GM12875 (cell line): ENCODE measurements at regions not wholly inside any gene's neighbourhood (a gene's known extent, or its start where the extent isn't known, plus 50 kb on each side); places are given as distances from the start of the nearest gene placed in this dataset.

ENCODE experiments used
- H3K4me3 ChIP-seq: one replicate; pipeline ENCODE4 v1.5.1; 2011; ENCODE audit warnings: low read depth, low read length, control low read depth
- TF ChIP-seq, protein P1 (sequence below): IDR thresholded peaks from 2 replicates; pipeline ENCODE4 v1.5.1; 2011; ENCODE audit warnings: low read depth, mild to moderate bottlenecking, control low read depth, inconsistent platforms, low read length, moderate library complexity, borderline replicate concordance; ENCODE audit not compliant: insufficient read depth

DNA sequence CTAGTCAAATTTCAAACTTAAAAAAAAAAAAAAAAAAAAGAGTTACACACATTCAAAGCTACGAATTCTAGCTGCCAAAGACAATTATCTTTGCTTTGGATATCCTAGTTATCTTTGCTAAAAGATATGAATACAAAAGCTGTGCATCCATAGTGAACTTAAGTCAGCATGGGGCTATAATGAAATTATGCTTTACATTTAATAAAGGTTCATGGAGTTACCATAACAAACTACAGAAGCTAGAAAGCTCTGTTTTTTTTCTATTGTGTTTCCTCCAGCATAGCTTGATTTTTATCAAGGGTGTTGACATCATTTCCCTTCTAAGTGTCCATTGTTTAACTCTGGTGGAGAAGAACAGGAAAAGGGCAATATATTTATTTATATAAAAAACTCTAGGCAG lies 234.1 kb downstream of the ANKRD50 start:
- TF ChIP-seq, protein P1, sequence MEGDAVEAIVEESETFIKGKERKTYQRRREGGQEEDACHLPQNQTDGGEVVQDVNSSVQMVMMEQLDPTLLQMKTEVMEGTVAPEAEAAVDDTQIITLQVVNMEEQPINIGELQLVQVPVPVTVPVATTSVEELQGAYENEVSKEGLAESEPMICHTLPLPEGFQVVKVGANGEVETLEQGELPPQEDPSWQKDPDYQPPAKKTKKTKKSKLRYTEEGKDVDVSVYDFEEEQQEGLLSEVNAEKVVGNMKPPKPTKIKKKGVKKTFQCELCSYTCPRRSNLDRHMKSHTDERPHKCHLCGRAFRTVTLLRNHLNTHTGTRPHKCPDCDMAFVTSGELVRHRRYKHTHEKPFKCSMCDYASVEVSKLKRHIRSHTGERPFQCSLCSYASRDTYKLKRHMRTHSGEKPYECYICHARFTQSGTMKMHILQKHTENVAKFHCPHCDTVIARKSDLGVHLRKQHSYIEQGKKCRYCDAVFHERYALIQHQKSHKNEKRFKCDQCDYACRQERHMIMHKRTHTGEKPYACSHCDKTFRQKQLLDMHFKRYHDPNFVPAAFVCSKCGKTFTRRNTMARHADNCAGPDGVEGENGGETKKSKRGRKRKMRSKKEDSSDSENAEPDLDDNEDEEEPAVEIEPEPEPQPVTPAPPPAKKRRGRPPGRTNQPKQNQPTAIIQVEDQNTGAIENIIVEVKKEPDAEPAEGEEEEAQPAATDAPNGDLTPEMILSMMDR: no peak
- no peak overlapping the region for H3K4me3 ChIP-seq

DNA sequence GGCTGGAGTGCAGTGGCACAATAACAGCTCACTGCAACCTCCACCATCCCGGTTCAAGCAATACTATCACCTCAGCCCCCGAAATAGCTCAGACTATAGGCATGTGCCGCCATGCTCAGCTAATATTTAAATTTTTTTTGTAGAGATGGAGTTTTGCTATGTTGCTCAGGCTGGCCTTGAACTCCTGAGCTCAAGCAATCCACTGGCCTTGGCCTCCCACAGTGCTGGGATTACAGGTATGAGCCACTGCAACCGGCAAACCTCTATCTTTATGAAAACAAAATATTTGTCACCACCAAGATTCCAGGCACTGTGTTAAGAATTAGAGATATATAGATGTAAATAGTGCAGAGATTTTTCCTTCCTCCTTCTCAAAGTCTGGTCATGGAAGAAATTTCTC lies 232.5 kb downstream of the ANKRD50 start:
- no peak overlapping the region for H3K4me3 ChIP-seq
- TF ChIP-seq, protein P1: no peak

DNA sequence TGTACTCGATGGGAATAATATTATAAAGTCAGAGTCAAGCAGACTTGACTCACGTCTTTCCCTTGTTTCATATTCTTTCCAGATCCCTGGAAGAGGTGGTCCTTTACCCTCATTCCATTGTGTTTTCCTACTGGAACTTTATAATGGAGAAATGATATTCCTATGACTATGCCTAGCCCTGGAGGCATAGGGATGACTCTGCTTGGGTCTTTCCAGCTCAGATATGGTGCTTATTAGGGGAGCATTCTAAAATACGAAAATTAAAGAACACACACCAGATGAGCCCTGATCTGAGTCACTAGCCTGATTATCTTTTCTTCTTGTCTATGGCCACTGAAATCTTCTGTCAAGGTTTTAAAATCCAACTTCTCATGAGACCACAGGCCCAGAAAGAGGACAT lies 231.4 kb downstream of the ANKRD50 start:
- no peak overlapping the region for H3K4me3 ChIP-seq
- TF ChIP-seq, protein P1: no peak

DNA sequence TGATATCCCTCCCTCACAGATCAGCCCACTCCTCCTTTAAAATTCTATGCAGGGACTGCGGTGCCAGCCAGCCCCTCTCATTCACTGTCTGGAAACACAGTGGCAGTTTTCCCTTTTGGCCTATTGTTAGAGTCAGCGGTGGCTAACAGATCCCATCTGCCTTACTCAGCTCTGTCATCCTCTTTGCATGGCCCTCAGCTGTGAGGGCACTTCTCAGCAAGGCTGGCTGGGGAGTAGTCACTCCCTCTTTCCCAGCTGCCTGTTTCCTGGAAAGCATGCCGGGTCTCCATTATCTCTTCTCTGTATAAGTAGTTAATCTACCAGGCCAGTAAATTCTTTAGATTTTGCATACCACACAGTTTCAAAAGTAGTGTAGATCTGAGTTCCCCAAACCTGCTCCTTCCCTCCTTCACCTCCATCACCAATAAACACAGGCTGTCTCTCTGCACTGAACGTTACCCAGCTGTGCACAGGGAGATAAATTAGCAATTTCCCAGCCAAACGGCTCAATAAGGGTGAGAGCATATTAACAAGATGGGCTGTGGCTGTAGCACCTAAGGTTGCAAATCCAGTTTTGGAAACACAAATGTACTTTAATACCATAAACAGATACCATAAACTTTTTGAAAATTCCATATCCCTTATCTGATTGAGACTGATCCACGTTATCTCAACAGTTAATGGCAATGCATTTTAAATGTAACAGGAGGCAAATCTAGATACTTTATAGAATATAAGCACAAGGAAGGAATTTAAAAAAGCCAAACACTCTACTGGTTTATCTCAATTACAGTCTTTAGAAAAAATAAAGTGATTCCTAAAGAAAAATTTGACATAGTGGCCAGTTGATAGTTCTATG lies 229.3 kb downstream of the ANKRD50 start:
- TF ChIP-seq, protein P1: no peak
- H3K4me3 ChIP-seq: no peak overlapping the region

DNA sequence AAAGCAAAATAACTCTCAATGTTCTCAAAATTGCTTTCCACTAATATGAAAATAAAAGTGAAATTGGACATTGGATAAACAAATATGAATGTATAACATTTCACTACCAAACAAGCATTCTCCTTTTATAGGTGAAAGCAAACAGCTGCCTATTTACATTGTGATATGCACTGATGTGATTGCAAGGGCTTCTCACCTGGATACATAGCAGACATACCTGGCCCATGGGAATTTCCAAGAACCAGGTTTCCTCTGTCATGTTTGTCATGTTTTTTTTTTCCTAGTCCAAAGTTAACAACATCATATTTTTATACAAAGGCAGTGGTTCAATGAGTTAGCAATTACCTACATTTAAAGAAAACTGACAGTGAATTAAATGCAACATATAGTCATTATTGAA lies 228.5 kb downstream of the ANKRD50 start:
- no peak overlapping the region for H3K4me3 ChIP-seq
- TF ChIP-seq, protein P1: no peak

DNA sequence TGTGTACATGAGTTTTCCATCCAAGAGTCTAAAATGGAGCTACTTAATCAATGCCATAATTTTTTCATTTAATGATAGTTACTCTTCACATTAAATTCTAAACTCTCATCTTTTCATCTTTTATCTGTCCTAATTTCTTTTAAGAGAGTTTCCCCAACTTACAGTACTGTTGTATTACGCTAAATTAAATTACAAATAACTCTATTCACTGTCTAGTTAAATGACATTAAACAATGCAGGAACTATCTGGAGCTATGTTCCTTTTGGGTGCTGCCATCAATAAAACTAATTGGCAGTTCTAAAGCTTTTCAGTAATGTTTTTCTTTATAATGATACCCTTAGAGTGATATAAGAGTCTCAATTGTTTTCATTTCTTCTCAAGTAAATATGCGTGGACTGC lies 227.6 kb downstream of the ANKRD50 start:
- no peak overlapping the region for H3K4me3 ChIP-seq
- TF ChIP-seq, protein P1: no peak

DNA sequence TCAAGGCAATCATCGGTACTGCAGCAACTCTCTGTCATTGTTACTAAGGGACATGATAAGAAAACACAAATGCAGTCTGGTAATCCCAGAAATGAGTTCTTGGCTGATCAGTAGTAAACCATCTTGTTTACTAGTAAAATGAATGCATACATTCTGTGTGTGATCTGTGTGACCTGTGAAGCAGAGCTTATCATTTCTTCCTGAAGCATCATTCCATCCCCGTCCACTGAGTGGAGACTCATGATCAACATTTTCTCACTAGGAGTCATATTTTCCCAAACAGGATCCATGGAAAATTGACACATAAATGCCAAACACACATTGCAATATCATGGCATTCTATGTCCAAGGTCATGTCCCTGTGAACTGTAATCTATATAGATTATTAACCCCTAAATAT lies 226.1 kb downstream of the ANKRD50 start:
- TF ChIP-seq, protein P1: no peak
- H3K4me3 ChIP-seq: no peak overlapping the region
